ENCODE measurements at regions not wholly inside any gene's neighbourhood (a gene's known extent, or its start where the extent isn't known, plus 50 kb on each side); places are given as distances from the start of the nearest gene placed in this dataset.

GRCh38 chr19:30897553-30897952, 451.7 kb downstream of the TSHZ3 start:
- Mint-ChIP-seq H3K27me3 (ENCODE audit: low read depth) (peaks cover 2% of the 10 kb centered on the region; the same call in 1 of the 2 replicates), H3K9me3 (no peaks in the 10 kb centered on the region; a peak in 1 of 5 replicates), H3K4me3 (peak overlapping the region in 1 of 2 experiments; percentile 23; a peak in 2 of 5 replicates), H3K36me3 (ENCODE audit: insufficient read depth in 1 of 3, low read depth in 3 of 3) (no peaks in the 10 kb centered on the region), H3K4me1 (peaks cover 37 to 52% of the 10 kb centered on the region in 2 experiments), H3K27ac (peak overlapping the region in 1 of 3 experiments; percentile 79; a peak in 1 of 7 replicates)
- Histone ChIP-seq H2AK5ac (ENCODE audit: insufficient read length, low read length) (no peak overlapping the region), H3K14ac (ENCODE audit: insufficient read depth, low read length) (no peak overlapping the region), H2AFZ (ENCODE audit: low read length) (no peak overlapping the region), H3K9me3 (ENCODE audit: control insufficient read depth, low read depth, low read length) (no peaks in the 10 kb centered on the region), H4K91ac (ENCODE audit: insufficient read length, low read depth, low read length) (no peak overlapping the region), H3K56ac (ENCODE audit: insufficient read length, low read depth, low read length) (no peak overlapping the region), H3K27ac (ENCODE audit: insufficient read length, low read depth, low read length) (no peak overlapping the region), H3T11ph (ENCODE audit: low read length) (no peak overlapping the region), H2BK15ac (ENCODE audit: low read depth, low read length) (no peak overlapping the region), H4K20me1 (ENCODE audit: control insufficient read depth, insufficient read depth, insufficient read length) (no peaks in the 10 kb centered on the region), H3K79me2 (ENCODE audit: insufficient read depth, low read length) (no peaks in the 10 kb centered on the region), H3K4ac (ENCODE audit: low read depth, low read length) (no peak overlapping the region), H3K4me2 (ENCODE audit: insufficient read depth, insufficient read length, low read length) (no peak overlapping the region), H3K9ac (ENCODE audit: extremely low read depth, insufficient read length, low read length) (no peak overlapping the region), H3K23ac (ENCODE audit: insufficient read length, low read depth, low read length) (no peak overlapping the region), H2BK12ac (ENCODE audit: insufficient read length, low read depth, low read length) (no peak overlapping the region), H2BK5ac (ENCODE audit: insufficient read length, low read length) (no peak overlapping the region), H3K4me1 (ENCODE audit: insufficient read depth, low read length) (peaks cover 19% of the 10 kb centered on the region; the same call in 1 of the 2 replicates), H3K79me1 (ENCODE audit: insufficient read depth, low read depth, low read length, poor library complexity, severe bottlenecking) (no peaks in the 10 kb centered on the region), H3K23me2 (ENCODE audit: insufficient read length, low read depth, low read length, poor library complexity, severe bottlenecking) (peaks cover 3% of the 10 kb centered on the region), H2BK20ac (ENCODE audit: low read depth, low read length, poor library complexity, severe bottlenecking) (no peak overlapping the region), H4K5ac (ENCODE audit: insufficient read length, low read depth, low read length) (no peak overlapping the region), H3K27me3 (ENCODE audit: insufficient read depth, low read length) (no peaks in the 10 kb centered on the region), H2BK120ac (ENCODE audit: low read depth, low read length, poor library complexity, severe bottlenecking) (no peak overlapping the region), H4K8ac (replicated peaks; ENCODE audit: insufficient read length, low read depth, low read length) (no peak overlapping the region), H3K18ac (ENCODE audit: insufficient read length, low read depth, low read length) (peak overlapping the region; percentile 11)
- DNase-seq, result no peak
- WGBS (ENCODE audit: extremely low coverage, insufficient read length, low lambda C conversion rate), result no CpG with 5 or more reads among the region's 7 CpGs
- TF ChIP-seq, protein P1, sequence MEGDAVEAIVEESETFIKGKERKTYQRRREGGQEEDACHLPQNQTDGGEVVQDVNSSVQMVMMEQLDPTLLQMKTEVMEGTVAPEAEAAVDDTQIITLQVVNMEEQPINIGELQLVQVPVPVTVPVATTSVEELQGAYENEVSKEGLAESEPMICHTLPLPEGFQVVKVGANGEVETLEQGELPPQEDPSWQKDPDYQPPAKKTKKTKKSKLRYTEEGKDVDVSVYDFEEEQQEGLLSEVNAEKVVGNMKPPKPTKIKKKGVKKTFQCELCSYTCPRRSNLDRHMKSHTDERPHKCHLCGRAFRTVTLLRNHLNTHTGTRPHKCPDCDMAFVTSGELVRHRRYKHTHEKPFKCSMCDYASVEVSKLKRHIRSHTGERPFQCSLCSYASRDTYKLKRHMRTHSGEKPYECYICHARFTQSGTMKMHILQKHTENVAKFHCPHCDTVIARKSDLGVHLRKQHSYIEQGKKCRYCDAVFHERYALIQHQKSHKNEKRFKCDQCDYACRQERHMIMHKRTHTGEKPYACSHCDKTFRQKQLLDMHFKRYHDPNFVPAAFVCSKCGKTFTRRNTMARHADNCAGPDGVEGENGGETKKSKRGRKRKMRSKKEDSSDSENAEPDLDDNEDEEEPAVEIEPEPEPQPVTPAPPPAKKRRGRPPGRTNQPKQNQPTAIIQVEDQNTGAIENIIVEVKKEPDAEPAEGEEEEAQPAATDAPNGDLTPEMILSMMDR (conservative IDR thresholded peaks at IDR 0.05), result no peak

Measured in H9 (cell line).